HG03095 (cell line): ENCODE measurements at regions not wholly inside any gene's neighbourhood (a gene's known extent, or its start where the extent isn't known, plus 50 kb on each side); places are given as distances from the start of the nearest gene placed in this dataset.

Experiments
- ATAC-seq: cut with Tn5 transposase; IDR thresholded peaks from one replicate; pipeline ENCODE4 v1.9.1; 2021; ENCODE audit warnings: moderate library complexity; ENCODE audit not compliant: unreplicated experiment

DNA sequence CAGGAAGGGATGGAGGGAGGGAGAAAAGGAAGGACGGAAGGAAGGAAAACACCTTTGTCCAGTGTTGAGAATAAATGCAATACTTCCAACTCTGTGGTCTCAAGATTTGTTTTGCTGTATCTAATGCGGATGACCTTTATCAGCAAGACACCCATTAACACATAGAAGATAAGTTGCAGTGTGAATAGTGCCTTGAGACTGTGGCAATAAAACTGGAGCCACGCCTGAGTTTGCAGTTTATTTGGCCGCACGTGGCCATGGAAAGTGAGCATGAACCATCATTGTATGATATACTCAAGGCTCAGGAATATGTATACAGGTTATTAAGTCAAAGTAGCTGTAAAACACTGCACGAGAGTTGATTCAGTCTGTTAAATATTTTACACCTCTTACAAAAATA lies 113.6 kb upstream of the EEA1 start:
- ATAC-seq, result no peak

DNA sequence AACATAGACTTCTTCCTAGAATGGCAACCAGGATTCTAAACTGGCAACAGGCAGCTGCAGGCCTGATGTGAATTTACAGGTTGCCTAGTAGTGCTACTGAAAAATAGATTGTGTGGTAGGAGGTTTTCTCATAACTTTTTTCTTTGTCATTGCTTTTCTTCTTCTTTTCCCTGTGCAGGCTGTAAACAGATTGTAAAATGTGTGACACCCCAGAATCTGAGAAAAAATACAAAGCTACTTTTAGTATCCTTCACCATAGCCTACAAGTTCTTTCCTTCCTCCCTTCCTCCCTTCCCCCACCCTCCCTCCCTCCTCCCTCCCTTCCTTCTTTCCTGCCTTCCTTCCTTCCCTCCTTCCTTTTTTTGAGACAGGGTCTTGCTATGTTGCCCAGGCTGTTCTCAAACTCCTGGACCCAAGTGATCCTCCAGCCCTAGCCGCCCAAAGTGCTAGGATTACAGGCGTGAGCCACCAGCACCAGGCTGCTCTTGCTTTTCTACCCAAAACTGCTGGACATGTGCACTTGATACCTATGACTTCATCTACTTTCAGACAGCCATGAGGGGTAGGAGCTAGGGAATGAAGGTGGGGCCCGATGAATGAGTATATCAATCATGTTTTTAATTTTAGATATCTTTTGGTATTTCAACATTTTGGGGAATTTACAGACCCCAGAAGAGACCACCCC lies 114.2 kb upstream of the EEA1 start:
- no peak for ATAC-seq

- ATAC-seq, result no peak
Observed at GRCh38 chr12:93043877-93044209, 114.7 kb upstream of the EEA1 start.

DNA sequence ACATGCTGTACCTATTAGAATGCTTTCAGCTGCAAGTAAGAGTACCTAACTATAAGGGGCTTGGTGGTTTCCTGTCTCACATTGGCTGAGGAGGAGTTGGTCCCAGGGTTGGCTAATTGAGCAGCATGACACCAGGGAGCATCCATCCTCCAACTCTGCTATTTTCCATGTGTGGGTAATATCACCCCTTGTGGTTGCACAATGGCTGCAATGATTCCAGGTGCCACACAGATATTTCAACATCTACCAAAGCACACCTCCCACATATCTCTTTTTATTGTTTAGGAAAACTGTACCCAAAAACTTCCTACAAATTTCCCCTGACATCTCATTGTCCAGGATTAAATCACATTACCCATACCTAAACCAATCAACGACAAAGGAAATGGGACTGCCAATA lies 118.0 kb upstream of the EEA1 start:
- ATAC-seq, result no peak

GRCh38 chr12:93048656-93049055 lies 119.6 kb upstream of the EEA1 start:
- no peak for ATAC-seq

GRCh38 chr12:93050026-93050747 lies 121.1 kb upstream of the EEA1 start:
- ATAC-seq, result no peak

DNA sequence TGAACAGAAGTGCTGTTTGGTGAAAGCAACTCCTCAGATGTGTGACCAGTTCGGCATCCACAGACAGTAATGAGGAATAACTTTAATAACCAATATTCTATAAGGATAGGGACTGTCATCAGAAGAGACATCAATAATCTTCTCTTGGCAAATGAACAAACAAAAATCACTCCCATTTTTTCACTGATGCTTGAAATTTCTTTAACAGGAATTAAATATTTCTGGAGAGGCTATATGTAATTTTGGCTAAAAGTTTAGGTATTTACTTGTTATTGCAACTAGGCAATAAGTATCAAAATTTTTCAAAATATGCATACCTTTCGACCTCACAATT lies 121.6 kb upstream of the EEA1 start:
- ATAC-seq, result no peak

DNA sequence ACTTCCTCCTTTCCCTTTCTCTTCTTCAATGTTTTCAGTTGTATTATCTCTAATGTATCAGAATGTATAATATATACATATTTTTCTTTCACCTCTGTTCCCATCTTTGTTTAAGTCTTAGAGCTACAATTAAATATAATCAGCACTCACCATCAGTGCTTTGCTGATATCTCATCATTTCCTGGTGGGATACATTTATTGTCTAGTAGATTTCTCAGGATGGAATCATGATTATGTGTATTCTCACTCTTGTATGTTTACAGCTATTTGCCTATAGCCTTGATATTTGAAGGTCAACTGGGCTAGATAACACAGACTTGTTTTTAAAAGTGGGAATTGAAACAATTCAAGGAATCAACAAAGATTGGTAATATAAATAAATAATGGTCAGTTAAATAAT lies 124.9 kb upstream of the EEA1 start:
- ATAC-seq, result no peak

- no peak for ATAC-seq
Observed at GRCh38 chr12:93055221-93055620, 126.1 kb upstream of the EEA1 start.

- ATAC-seq, result no peak
Observed at GRCh38 chr12:93056971-93057535, 128.0 kb upstream of the EEA1 start.

- no peak for ATAC-seq
Observed at GRCh38 chr12:93058280-93058679, 129.2 kb upstream of the EEA1 start.

DNA sequence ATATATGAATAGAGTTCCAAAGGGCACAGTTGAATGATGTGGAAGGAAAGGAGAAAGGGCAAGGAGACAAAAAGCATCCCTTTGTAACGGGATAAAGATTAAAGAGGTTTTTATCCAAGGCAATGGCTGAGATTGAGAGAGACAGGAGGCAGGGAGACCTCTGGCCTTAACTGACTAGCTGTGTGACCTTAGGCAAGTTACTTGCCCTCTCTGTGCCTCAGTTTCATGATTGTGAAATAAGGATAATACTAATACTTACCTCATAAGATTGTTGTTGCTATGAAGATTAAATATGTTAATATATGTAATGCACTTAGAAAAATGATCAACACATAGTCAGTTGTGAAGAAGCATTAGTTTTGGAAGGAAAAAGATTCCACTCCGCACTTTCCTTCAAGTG lies 130.2 kb upstream of the EEA1 start:
- no peak for ATAC-seq

- peak; percentile 98 for ATAC-seq
Observed at GRCh38 chr12:93059925-93060665, 131.0 kb upstream of the EEA1 start.

DNA sequence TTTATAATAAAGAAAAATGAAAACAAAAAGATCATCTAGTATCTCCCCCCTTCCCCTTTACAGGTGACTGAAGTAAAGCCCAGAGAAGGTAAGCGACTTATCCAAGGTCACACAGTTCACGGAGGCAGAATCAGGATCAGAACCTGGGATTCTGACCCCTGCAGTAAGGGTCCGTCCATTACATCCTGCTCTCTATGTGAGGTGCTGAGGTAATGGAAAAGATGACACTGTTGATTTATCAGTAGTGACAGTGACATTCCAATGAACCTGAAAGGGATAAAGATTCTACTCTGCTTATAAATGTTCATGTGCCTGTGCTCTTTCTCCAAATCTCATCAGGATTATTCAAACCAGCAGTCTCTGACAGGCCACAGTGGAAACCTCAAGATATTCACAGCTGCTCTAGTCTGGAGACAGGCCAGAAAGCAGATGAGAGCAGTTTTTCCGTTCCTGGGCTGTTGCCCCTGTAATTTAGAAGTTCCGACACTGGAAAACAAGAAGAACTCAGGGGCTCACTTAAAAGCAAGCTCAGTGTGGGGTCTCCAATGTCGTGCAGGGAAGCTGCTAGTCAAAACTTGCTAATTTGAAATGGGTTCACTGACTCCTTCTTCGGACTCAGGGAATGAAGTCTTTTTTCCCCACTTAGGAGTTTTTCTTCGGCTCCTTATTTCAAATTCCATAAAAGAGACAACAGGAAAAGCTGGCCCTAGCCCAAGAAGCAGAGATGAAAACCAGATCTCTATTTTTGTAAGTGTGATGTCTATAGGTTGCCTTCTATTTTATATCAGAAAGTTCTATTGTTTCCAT lies 131.8 kb upstream of the EEA1 start:
- peak; percentile 7 for ATAC-seq

DNA sequence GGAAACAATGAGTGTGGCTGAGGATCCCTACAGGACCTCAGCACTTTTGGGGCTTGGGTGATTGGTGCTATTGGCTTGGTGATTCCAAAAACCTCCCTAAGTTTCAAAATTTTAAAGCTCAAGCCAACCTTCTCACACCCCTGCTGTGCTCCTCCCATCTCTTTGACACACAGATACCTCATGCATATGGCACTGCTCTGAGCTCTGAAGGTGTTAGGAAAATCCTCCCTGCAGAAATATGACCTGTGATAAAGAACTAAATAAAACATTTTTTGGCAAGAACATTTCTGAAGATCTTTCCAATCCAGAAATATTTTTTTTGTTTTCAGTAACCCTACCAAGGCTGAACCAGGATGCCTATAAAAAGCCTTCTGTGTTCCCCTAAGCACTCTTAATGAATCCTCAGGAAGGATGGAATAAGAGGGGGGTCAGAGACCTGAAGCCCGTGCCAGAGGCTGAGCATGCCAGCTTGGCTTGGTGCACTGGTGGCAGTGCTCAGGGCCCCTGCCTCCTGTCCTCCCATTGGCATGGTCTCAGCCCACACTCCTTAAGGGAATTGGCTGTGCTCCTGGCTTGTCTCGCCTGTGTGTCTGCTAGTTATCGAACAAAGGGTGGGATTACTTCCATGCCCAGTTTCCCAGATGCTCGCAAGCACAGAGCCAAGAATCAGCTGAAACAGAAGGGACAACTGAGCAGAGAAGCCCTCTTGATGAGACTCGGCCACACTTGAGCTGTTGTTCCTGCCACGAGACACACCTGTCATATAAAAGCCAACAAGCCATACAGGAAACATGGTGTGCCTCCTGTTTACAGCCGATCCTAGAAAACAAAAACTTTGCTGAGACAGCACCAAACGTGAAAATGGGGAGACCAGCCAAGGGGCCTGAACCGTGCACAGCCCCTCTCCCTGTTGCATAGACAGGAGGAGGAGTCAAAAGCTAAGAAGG lies 132.7 kb upstream of the EEA1 start:
- ATAC-seq, result no peak

GRCh38 chr12:93065896-93066295 lies 136.8 kb upstream of the EEA1 start:
- ATAC-seq, result no peak

DNA sequence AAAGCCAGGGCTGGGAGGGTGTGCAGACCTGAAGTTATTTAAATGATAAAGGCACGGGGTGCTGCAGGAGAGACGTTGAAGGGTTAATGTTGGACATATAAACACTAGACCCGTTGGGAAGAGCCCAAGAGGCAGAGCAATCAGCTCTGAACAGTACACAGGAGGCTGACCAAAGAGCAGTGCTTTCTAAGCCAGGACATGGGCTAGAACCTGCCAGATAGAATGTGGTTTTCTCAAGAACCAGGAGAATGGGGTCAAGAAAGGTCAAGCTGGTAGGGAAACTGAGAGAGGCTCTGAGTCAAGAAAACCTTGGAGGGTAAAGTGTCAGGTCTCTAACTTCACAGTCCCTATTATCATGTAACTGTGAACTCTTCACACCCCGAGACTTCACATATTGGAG lies 143.2 kb upstream of the EEA1 start:
- ATAC-seq, result no peak

GRCh38 chr12:93073324-93073723 lies 144.2 kb upstream of the EEA1 start:
- ATAC-seq, result no peak

DNA sequence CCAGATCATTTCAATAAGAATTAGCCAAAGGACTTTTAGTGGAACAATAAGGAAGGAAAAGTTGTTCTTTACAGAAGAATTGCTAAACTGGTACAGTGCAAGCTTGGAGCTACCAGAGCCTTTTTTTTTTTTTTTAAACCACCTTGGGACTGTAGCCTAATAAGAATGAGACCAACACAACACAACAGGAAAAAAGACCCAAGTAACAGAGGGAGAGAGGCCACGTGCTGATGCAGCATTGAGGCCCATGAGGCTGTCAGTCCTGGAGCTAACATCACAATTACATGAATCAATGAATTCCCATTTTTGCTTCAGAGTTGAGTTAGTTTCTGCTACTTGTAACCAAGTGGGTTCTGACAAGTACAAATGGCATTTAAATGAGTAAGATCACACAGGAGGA lies 149.0 kb upstream of the EEA1 start:
- ATAC-seq, result no peak

DNA sequence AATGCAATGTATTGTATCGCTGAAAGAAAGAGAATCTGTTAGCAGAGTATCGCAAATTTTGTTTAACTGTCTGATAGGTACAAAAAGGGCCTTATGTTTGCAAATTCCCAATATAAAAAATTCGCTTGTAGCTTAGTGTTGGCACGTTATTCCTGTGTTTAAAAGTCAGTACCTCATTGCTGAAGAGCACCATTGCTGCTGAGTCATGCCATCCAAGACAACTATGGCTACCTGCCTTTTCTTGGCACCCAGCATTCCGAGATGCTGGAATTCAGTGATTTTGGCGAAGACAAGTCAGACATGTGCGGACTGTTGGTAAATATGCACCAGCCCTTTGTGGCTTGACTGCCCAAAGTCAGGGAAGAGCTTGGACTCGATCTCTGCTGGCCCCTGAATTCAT lies 149.5 kb upstream of the EEA1 start:
- ATAC-seq, result no peak
